BE2C (cell line): ENCODE measurements at regions not wholly inside any gene's neighbourhood (a gene's known extent, or its start where the extent isn't known, plus 50 kb on each side); places are given as distances from the start of the nearest gene placed in this dataset.

Experiments used
- DNase-seq: peaks from one replicate; pipeline ENCODE4 v3.0.0-alpha.2; 2020
- H3K27me3 ChIP-seq: fragments of 250-450 bp; sonication (Bioruptor Pico); 2 replicates; pipeline ENCODE4 v1.5.1; 2020; ENCODE audit warnings: mild to moderate bottlenecking
- H3K36me3 ChIP-seq: fragments of 250-450 bp; sonication (Bioruptor Pico); 2 replicates; pipeline ENCODE4 v1.5.1; 2020; ENCODE audit warnings: mild to moderate bottlenecking
- H3K4me1 ChIP-seq: fragments of 250-450 bp; sonication (Bioruptor Pico); 2 replicates; pipeline ENCODE4 v1.5.1; 2020
- H3K4me3 ChIP-seq: 2 replicates; pipeline ENCODE4 v1.5.1; 2011; ENCODE audit warnings: low read depth, low read length
- H3K9me3 ChIP-seq: fragments of 250-450 bp; sonication (Bioruptor Pico); 2 replicates; pipeline ENCODE4 v1.5.1; 2020
- TF ChIP-seq, protein P1 (sequence below): IDR thresholded peaks from 2 replicates; pipeline ENCODE4 v1.5.1; 2012; ENCODE audit warnings: mild to moderate bottlenecking, low read depth, low read length

DNA sequence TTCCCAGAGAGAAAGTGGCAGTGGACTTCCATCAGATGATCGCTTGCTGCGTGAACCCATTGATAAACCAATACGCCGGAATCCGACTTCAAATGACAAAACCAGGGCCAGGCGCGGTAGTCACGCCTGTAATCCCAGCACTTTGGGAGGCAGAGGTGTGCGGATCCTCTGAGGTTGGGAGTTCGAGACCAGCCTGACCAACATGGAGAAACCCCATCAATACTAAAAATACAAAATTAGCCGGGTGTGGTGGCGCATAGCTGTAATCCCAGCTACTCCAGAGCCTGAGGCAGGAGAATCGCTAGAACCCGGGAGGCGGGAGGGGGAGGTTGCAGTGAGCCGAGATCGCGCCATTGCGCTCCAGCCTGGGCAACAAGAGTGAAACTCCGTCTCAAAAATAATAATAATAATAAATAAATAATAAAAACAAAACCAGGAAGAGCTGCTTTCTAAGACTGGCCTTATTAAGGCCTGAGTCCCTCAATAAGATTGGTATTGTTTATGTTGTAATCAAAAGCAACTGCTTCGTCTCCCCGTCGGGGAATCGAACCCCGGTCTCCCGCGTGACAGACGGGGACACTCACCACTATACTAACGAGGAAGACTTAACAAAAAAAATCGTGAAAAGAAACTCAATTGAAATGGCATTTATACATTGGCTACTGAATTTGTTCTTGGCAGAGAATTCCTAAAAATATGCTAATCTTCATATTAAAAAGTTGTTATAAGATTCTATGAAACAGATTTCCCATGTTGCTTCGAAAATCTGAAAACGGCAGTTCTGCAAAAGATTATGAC is 110.2 kb upstream of the ZNF184 start:
- Histone ChIP-seq H3K36me3 (no peaks in the 10 kb centered on the region), H3K4me1 (no peaks in the 10 kb centered on the region), H3K4me3 (peak overlapping the region; percentile 42), H3K9me3 (no peaks in the 10 kb centered on the region), H3K27me3 (peaks cover 10% of the 10 kb centered on the region)
- peak; percentile 77 for DNase-seq
- TF ChIP-seq, protein P1, sequence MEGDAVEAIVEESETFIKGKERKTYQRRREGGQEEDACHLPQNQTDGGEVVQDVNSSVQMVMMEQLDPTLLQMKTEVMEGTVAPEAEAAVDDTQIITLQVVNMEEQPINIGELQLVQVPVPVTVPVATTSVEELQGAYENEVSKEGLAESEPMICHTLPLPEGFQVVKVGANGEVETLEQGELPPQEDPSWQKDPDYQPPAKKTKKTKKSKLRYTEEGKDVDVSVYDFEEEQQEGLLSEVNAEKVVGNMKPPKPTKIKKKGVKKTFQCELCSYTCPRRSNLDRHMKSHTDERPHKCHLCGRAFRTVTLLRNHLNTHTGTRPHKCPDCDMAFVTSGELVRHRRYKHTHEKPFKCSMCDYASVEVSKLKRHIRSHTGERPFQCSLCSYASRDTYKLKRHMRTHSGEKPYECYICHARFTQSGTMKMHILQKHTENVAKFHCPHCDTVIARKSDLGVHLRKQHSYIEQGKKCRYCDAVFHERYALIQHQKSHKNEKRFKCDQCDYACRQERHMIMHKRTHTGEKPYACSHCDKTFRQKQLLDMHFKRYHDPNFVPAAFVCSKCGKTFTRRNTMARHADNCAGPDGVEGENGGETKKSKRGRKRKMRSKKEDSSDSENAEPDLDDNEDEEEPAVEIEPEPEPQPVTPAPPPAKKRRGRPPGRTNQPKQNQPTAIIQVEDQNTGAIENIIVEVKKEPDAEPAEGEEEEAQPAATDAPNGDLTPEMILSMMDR = no peak

DNA sequence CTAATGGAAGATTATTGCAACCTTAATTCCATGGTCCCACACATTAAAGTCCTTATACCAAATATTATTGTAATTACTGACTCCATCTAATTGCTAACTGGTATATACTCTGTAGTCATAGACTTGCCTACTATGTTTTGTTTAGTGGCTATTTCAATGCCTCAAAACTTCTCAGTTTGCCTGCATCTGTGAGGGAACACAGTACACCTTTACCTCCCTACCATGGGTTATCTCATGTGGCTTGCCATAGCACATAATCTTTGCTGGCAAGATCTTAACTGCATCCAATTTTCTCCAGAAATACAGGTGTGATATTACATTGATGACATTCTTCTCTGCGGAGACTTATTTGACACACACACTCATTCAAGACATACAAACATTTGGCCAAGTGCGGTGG is 107.1 kb upstream of the ZNF184 start:
- Histone ChIP-seq H3K4me1 (no peaks in the 10 kb centered on the region), H3K36me3 (no peaks in the 10 kb centered on the region), H3K27me3 (peaks cover 2% of the 10 kb centered on the region), H3K4me3 (no peak overlapping the region), H3K9me3 (no peaks in the 10 kb centered on the region)
- no peak for DNase-seq
- TF ChIP-seq, protein P1 = no peak

DNA sequence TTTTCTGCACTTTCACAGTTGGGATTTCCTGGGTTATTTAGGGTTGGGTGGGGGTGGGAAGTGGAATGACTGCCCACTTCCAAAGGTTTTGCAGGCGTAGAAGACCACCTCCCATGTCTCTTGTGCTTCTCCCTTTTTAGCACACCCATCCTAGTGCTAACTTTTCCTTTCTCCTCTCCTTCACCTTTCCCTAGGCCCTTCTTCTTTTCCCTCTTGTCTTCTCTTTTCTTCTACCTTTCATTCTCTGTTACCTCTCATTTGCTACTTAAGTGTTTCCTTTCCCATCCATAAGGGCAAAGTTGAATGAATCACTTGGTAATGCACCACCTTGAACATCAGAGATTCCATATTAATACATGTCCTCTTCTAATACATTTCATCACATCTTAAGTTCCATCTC is 105.0 kb upstream of the ZNF184 start:
- no peak for DNase-seq
- Histone ChIP-seq H3K4me3 (no peak overlapping the region), H3K27me3 (peaks cover 6% of the 10 kb centered on the region; the same call in 1 of the 2 replicates), H3K9me3 (no peaks in the 10 kb centered on the region), H3K36me3 (no peaks in the 10 kb centered on the region), H3K4me1 (no peaks in the 10 kb centered on the region)
- TF ChIP-seq, protein P1 = no peak

DNA sequence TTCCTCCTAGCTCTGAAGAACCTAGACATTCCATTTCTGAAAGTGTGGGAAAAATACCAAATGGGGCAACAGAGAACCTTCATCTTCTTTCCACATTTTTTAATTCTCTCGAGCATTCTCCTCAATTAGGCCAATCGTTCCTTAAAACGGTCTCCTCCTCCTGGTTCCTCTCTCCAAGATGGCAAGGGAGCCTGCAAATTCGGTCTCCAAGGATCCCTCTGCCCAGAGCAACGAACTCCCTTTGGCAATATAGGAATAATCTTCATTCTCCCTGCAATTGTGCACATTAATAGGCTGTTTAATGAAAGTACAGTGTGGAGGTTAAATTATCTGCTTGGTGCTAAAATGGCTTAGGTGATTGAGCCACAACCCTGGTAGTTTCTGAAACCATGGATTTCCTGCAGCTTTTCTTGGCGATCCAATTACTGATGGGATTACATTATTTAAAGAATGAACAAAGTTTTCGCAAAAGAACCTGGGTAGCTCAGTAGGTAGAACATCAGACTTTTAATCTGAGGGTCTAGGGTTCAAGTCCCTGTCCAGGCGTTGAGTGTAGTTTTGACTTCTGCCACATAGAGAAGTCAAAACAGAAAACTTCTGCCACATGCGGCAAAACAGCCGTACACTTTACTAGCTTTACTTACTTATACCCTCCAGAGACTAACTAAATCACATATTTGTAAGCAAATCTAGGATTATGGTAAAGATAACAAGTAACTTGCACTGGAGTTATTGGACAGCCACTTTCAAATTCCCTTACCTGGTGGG is 102.9 kb upstream of the ZNF184 start:
- Histone ChIP-seq H3K4me3 (peak overlapping the region; percentile 3; the same call in 1 of the 2 replicates), H3K27me3 (peaks cover 17% of the 10 kb centered on the region), H3K36me3 (no peaks in the 10 kb centered on the region), H3K9me3 (no peaks in the 10 kb centered on the region), H3K4me1 (no peaks in the 10 kb centered on the region)
- no peak for DNase-seq
- TF ChIP-seq, protein P1 = no peak

DNA sequence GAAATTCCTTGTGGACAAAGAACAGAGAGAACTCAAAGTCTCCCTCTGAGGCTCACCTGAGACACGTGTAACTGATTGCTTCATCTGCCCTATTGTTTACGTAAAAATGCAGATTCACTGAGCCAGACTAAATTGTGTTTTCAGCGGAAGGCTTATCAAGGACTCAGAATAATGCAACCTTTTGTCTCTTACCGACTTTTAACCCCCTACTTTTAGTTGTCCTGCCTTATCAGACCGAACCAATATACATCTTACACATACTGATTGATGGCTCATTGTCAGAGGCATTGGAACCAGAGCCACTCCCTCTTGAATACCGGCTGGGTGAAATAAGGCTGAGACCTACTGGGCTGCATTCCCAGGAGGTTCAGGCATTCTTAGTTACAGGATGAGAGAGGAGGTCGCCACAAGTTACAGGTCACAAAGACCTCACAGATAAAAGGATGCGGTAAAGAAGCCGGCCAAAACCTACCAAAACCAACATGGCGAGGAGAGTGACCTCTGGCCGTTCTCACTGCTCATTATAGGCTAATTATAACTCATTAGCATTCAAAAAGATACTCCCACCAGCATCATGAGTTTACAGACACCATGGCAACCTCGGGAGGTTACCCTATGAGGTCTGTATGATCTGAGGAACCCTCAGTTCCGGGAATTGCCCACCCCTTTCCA is 95.5 kb upstream of the ZNF184 start:
- TF ChIP-seq, protein P1 = no peak
- no peak overlapping the region for H3K4me3 ChIP-seq
- H3K36me3 ChIP-seq = no peaks in the 10 kb centered on the region
- H3K27me3 ChIP-seq = peaks cover 80% of the 10 kb centered on the region
- H3K9me3 ChIP-seq = no peaks in the 10 kb centered on the region
- H3K4me1 ChIP-seq = no peaks in the 10 kb centered on the region
- no peak for DNase-seq
